OCI-LY1 (cell line): ENCODE measurements at regions not wholly inside any gene's neighbourhood (a gene's known extent, or its start where the extent isn't known, plus 50 kb on each side); places are given as distances from the start of the nearest gene placed in this dataset.

Source experiments
- H2AFZ ChIP-seq: fragments of 200-600 bp; sonication (generic), shearing (Covaris generic); 2 replicates; pipeline ENCODE4 v1.6.0; 2014; ENCODE audit warnings: antibody characterized with exemption, mild to moderate bottlenecking, low read length
- H3F3A ChIP-seq: fragments of 200-600 bp; sonication (generic), shearing (Covaris generic); 2 replicates; pipeline ENCODE4 v1.6.0; 2014; ENCODE audit warnings: mild to moderate bottlenecking, antibody characterized with exemption, low read length, moderate library complexity; ENCODE audit not compliant: insufficient read depth
- H3K27ac ChIP-seq: fragments of 200-600 bp; sonication (generic); 2 replicates; pipeline ENCODE4 v1.5.1; 2014; ENCODE audit warnings: low read length, mixed run types, mild to moderate bottlenecking, low read depth; ENCODE audit not compliant: poor library complexity, severe bottlenecking
- H3K27me3 ChIP-seq: fragments of 200-600 bp; sonication (generic); 2 replicates; pipeline ENCODE4 v1.6.0; 2014; ENCODE audit warnings: antibody characterized with exemption, mild to moderate bottlenecking, low read length, moderate library complexity; ENCODE audit not compliant: insufficient read depth
- H3K36me3 ChIP-seq: fragments of 200-600 bp; sonication (generic); 2 replicates; pipeline ENCODE4 v1.6.1; 2014; ENCODE audit warnings: mild to moderate bottlenecking, antibody characterized with exemption, low read length, moderate library complexity, mixed read lengths; ENCODE audit not compliant: insufficient read depth
- H3K4me1 ChIP-seq: fragments of 200-600 bp; sonication (generic); 2 replicates; pipeline ENCODE4 v1.5.1; 2014; ENCODE audit warnings: mild to moderate bottlenecking, low read length, moderate library complexity; ENCODE audit not compliant: insufficient read depth, severe bottlenecking
- H3K4me2 ChIP-seq: fragments of 200-600 bp; sonication (generic), shearing (Covaris generic); 2 replicates; pipeline ENCODE4 v1.6.1; 2014; ENCODE audit warnings: low read length
- H3K4me3 ChIP-seq: fragments of 200-600 bp; sonication (generic); 2 replicates; pipeline ENCODE4 v1.5.1; 2014; ENCODE audit warnings: low read length, low read depth, mild to moderate bottlenecking, mixed read lengths; ENCODE audit not compliant: poor library complexity, severe bottlenecking
- H3K79me2 ChIP-seq: fragments of 200-600 bp; shearing (Covaris generic); 2 replicates; pipeline ENCODE4 v1.6.1; 2016; ENCODE audit warnings: mixed run types, low read length, mixed read lengths; ENCODE audit not compliant: insufficient read depth
- H3K9ac ChIP-seq: fragments of 200-600 bp; sonication (generic), shearing (Covaris generic); 2 replicates; pipeline ENCODE4 v1.6.1; 2014; ENCODE audit warnings: mild to moderate bottlenecking, low read length, mixed read lengths
- H3K9me2 ChIP-seq: fragments of 200-600 bp; sonication (generic), shearing (Covaris generic); 2 replicates; pipeline ENCODE4 v1.6.1; 2014; ENCODE audit warnings: low read depth, mild to moderate bottlenecking, low read length, mixed read lengths
- H3K9me3 ChIP-seq: fragments of 200-600 bp; shearing (Covaris generic); 2 replicates; pipeline ENCODE4 v1.6.1; 2014; ENCODE audit warnings: low read length, mixed read lengths
- H4K20me1 ChIP-seq: fragments of 200-600 bp; sonication (generic), shearing (Covaris generic); 2 replicates; pipeline ENCODE4 v1.6.0; 2016; ENCODE audit warnings: mild to moderate bottlenecking, low read length; ENCODE audit not compliant: insufficient read depth
- CTCF ChIP-seq: fragments of 200-600 bp; sonication (generic), shearing (Covaris generic); IDR thresholded peaks from 2 replicates; pipeline ENCODE4 v1.5.1; 2017; ENCODE audit warnings: mild to moderate bottlenecking, antibody characterized with exemption, low read length, moderate library complexity, mixed read lengths
- EZH2 ChIP-seq: fragments of 200-600 bp; sonication (generic), shearing (Covaris generic); IDR thresholded peaks from 2 replicates; pipeline ENCODE4 v1.8.0; 2017; ENCODE audit warnings: borderline replicate concordance, mixed run types, mild to moderate bottlenecking, antibody characterized with exemption, low read length, moderate library complexity, mixed read lengths

GRCh38 chr15:35724626-35725025 lies 178.7 kb upstream of the DPH6 start:
- no peaks in the 10 kb centered on the region for H3K9me3 ChIP-seq
- no peaks in the 10 kb centered on the region for H4K20me1 ChIP-seq
- no peaks in the 10 kb centered on the region for H3F3A ChIP-seq
- no peaks in the 10 kb centered on the region for H3K9me2 ChIP-seq
- no peaks in the 10 kb centered on the region for H3K4me1 ChIP-seq
- no peak overlapping the region for H3K4me2 ChIP-seq
- H3K36me3 ChIP-seq: no peaks in the 10 kb centered on the region
- H2AFZ ChIP-seq: no peak overlapping the region
- no peak overlapping the region for H3K27ac ChIP-seq
- H3K79me2 ChIP-seq: no peaks in the 10 kb centered on the region
- no peak overlapping the region for H3K4me3 ChIP-seq
- H3K9ac ChIP-seq: no peak overlapping the region
- TF ChIP-seq EZH2 (no peak), CTCF (no peak)
- H3K27me3 ChIP-seq: no peaks in the 10 kb centered on the region

GRCh38 chr15:35725353-35725752 lies 179.4 kb upstream of the DPH6 start:
- Histone ChIP-seq H2AFZ (no peak overlapping the region), H4K20me1 (no peaks in the 10 kb centered on the region), H3K27ac (no peak overlapping the region), H3K9me3 (no peaks in the 10 kb centered on the region), H3F3A (no peaks in the 10 kb centered on the region), H3K4me1 (no peaks in the 10 kb centered on the region), H3K79me2 (no peaks in the 10 kb centered on the region), H3K4me2 (no peak overlapping the region), H3K4me3 (no peak overlapping the region), H3K9ac (no peak overlapping the region), H3K36me3 (no peaks in the 10 kb centered on the region), H3K27me3 (no peaks in the 10 kb centered on the region), H3K9me2 (no peaks in the 10 kb centered on the region)
- TF ChIP-seq CTCF (no peak), EZH2 (no peak)

GRCh38 chr15:35727627-35728026 lies 181.7 kb upstream of the DPH6 start:
- Histone ChIP-seq H3K9me3 (no peaks in the 10 kb centered on the region), H3K9me2 (no peaks in the 10 kb centered on the region), H3K36me3 (no peaks in the 10 kb centered on the region), H4K20me1 (no peaks in the 10 kb centered on the region), H3K4me1 (no peaks in the 10 kb centered on the region), H3K79me2 (no peaks in the 10 kb centered on the region), H3K27me3 (no peaks in the 10 kb centered on the region), H3K27ac (no peak overlapping the region), H3K4me2 (no peak overlapping the region), H3K4me3 (no peak overlapping the region), H3F3A (no peaks in the 10 kb centered on the region), H2AFZ (no peak overlapping the region), H3K9ac (no peak overlapping the region)
- TF ChIP-seq CTCF (no peak), EZH2 (no peak)
